ENCODE measurements at regions not wholly inside any gene's neighbourhood (a gene's known extent, or its start where the extent isn't known, plus 50 kb on each side); places are given as distances from the start of the nearest gene placed in this dataset.
"Not testable (repeated sequence)": the region's sequence is repeated elsewhere in the genome, so short reads cannot be mapped to it uniquely, and the experiment has no call there.

- FAIRE-seq, result not testable (repeated sequence)
These were observed 468.8 kb downstream of the RPIA start for GRCh38 chr2:89160306-89160705.

- FAIRE-seq, result not testable (repeated sequence)
These were observed 470.2 kb downstream of the RPIA start for GRCh38 chr2:89161626-89162025.

- not testable (repeated sequence) for FAIRE-seq
These were observed 479.2 kb downstream of the RPIA start for GRCh38 chr2:89170506-89171173.

- FAIRE-seq, result not testable (repeated sequence)
These were observed 479.7 kb downstream of the RPIA start for GRCh38 chr2:89171174-89171519.

GRCh38 chr2:89177004-89177403, 485.5 kb downstream of the RPIA start:
- FAIRE-seq, result not testable (repeated sequence)

- FAIRE-seq, result not testable (repeated sequence)
These were observed 490.7 kb downstream of the RPIA start for GRCh38 chr2:89182221-89182620.

GRCh38 chr2:89184746-89185145, 493.3 kb downstream of the RPIA start:
- not testable (repeated sequence) for FAIRE-seq

GRCh38 chr2:89195636-89196251, 504.3 kb downstream of the RPIA start:
- FAIRE-seq, result not testable (repeated sequence)

- not testable (repeated sequence) for FAIRE-seq
These were observed 505.2 kb downstream of the RPIA start for GRCh38 chr2:89196719-89197118.

GRCh38 chr2:89198026-89198425, 506.6 kb downstream of the RPIA start:
- FAIRE-seq, result not testable (repeated sequence)

- not testable (repeated sequence) for FAIRE-seq
These were observed 508.2 kb downstream of the RPIA start for GRCh38 chr2:89199453-89200246.

- not testable (repeated sequence) for FAIRE-seq
These were observed 508.7 kb downstream of the RPIA start for GRCh38 chr2:89200247-89200527.

GRCh38 chr2:89202518-89202917, 511.0 kb downstream of the RPIA start:
- FAIRE-seq, result not testable (repeated sequence)

- not testable (repeated sequence) for FAIRE-seq
These were observed 513.7 kb downstream of the RPIA start for GRCh38 chr2:89205153-89205552.

GRCh38 chr2:89208144-89208932, 516.9 kb downstream of the RPIA start:
- FAIRE-seq, result not testable (repeated sequence)

GRCh38 chr2:89213151-89213550, 521.7 kb downstream of the RPIA start:
- not testable (repeated sequence) for FAIRE-seq

- FAIRE-seq, result not testable (repeated sequence)
These were observed 522.3 kb downstream of the RPIA start for GRCh38 chr2:89213811-89214210.

- FAIRE-seq, result not testable (repeated sequence)
These were observed 530.0 kb downstream of the RPIA start for GRCh38 chr2:89221474-89221873.

GRCh38 chr2:89222063-89222732, 530.7 kb downstream of the RPIA start:
- not testable (repeated sequence) for FAIRE-seq

- not testable (repeated sequence) for FAIRE-seq
These were observed 533.3 kb downstream of the RPIA start for GRCh38 chr2:89224803-89225202.

- FAIRE-seq, result not testable (repeated sequence)
These were observed 538.5 kb downstream of the RPIA start for GRCh38 chr2:89229979-89230378.

- FAIRE-seq, result peak; percentile 56
These were observed 539.8 kb downstream of the RPIA start for GRCh38 chr2:89231241-89231640.

All from islet of Langerhans (tissue), 1 donor.